ENCODE measurements at regions not wholly inside any gene's neighbourhood (a gene's known extent, or its start where the extent isn't known, plus 50 kb on each side); places are given as distances from the start of the nearest gene placed in this dataset.

GRCh38 chr17:70961341-70961740 is 792.0 kb downstream of the KCNJ2 start:
- TF ChIP-seq CTCF (IDR thresholded peaks at IDR 0.05) (no peak), TCF7L2 (IDR thresholded peaks at IDR 0.05; ENCODE audit: low read depth, low read length) (no peak), SIN3A (IDR thresholded peaks at IDR 0.05; ENCODE audit: borderline replicate concordance, insufficient read depth, low read depth, low read length) (no peak), POLR2AphosphoS5 (IDR thresholded peaks at IDR 0.05; ENCODE audit: low read depth, low read length) (no peak), REST (IDR thresholded peaks at IDR 0.05; ENCODE audit: insufficient read depth in 1 of 2, low read depth in 2 of 2, low read length in 1 of 2) (no peak)

All from Panc1 (cell line).